ENCODE measurements at regions not wholly inside any gene's neighbourhood (a gene's known extent, or its start where the extent isn't known, plus 50 kb on each side); places are given as distances from the start of the nearest gene placed in this dataset.
"Not testable (repeated sequence)": the region's sequence is repeated elsewhere in the genome, so short reads cannot be mapped to it uniquely, and the experiment has no call there.

DNA sequence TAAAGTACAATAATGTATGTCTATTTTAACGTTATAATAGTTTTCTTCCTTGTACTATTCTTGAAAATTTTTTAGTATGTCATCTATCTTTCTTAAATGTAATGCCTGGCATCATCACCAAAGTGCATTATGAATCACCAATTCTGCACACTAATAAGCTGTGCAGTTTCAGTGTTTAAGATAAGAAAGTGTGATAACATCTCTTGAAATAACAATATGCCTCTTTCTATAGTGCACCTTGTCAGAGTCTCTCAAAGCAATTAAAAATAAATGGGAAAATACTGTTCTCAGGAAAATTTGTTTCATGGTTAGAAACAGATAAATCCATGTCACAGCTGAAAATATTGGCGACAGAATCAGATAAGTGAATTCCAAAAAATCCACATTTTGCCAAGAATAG lies 457.4 kb upstream of the PCDH10 start:
- no peak for DNase-seq

DNA sequence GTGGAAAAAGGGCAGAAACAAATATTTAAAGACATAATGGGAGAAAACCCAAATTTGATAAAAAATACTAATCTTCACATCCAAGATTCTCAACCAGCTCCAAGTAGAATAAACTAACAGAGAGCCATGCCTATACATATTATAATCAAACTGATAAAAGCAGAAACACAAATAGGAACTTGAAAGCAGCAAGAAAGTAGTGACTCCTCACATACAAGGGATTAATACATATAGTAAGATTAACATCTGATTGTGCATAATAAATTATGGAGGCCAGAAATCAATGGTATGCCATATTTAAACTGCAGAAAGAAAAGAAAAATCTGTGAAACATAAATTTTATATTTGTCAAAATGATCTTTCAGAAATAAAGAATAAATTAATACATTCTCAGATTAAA lies 454.3 kb upstream of the PCDH10 start:
- DNase-seq = no peak

DNA sequence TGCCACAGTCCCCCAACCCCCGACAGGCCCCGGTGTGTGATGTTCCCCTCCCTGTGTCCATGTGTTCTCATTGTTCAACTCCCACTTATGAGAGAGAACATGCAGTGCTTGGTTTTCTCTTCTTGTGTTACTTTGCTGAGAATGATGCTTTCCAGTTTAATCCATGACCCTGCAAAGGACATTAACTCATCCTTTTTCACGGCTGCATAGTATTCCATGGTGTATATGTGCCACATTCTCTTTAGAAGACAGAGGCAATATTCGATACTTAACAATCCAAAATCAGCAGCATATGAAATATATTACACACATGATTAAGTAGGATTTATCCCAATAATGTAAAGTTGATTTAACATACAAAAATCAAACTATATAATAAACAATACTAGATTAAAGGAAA lies 451.6 kb upstream of the PCDH10 start:
- not testable (repeated sequence) for DNase-seq

DNA sequence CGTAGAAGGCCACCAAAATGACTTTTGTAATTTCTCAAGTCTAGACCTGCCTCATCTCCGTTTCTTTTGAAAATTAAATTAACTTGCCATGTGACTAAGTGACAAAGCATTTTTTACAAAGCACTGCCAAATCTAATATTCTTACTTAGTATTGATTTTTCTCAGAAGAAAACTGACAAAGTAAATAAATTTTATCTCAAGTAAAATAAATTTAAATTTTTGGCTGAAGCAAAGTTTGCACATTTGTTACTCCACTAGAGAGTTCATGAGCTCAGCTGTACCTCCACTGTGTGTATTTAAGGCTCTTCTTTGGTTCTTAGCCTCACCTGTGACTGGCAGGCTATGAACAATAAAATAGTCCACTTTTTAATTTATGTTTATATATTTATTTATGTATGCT lies 441.1 kb upstream of the PCDH10 start:
- no peak for DNase-seq

DNA sequence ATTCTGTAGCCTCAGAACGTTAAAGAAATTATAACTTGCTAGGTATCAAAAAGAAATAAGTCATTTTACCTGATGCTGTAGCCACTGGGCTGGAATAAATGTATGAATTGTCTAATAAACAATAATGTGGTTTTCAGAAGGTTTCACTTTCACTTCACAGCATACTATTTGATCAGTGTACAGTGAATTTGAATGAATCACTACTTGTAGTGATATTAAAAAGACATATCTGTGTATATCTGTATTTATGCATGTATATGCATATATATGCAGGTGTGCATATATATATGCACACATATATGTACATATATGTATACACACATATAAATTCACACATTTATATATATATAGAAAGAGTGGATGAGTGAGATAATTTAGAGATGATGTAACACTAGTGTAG lies 440.0 kb upstream of the PCDH10 start:
- DNase-seq = no peak

DNA sequence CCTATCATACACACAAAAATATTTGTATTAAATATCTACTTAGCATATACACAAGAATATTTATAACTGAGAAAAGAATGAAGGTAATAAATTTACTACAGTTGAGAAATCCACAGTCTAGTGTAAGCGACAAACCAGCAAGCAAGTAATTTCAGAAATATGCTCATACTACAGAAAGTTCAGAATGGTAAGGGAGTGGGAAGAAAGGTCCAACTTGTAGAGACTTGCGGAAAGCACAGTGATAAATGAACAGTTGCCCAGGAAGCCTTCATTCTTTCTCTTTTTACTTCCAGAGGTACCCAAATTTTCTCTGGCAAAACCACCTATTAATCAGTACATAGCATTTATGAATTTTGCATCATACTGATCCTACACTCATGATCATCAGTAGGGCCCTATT lies 438.1 kb upstream of the PCDH10 start:
- DNase-seq = no peak

DNA sequence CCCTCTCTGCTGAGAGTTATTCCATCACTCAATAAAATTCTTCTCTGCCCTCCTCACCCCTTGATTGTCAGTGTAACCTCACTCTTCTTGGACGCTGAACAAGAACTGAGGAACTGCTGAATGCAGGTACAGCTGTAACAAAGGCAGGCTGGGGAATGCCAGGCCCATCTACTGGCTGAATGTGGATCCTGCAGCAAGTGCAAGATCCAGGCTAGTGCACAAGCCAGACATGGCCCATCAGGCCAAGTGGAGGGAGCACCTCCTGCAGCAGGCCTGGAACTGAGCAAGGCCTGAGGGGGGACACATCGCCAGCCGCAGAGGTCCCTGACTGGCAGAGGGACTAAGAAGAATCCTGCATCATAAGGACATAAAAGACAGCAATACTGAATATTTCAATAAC lies 411.8 kb upstream of the PCDH10 start:
- DNase-seq = no peak

DNA sequence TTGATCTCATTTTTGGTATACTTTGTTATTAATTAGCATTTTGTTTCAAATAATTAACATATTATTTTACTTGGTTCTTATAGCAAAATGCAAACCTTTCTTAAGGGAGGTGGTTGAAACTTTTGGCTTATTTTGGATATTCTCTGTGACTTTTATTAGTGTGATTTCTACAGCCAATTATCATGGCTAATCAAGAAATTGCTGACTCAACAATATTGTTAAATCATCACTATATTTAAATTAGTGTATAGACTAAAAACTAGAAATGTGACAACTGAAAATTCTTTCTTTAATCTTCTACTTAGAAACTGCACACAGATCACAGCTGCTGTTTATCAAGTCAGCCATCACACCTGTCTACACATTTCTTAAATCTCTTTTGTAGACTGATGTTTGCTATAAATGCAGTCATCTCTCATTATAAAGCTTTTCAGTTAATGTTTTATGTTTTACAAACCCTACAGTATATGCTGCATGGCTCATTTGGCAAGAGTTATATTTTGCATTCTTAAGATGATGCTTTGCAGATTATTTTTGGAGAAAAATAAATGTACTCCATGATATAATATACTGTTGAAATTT lies 389.8 kb upstream of the PCDH10 start:
- no peak for DNase-seq

DNA sequence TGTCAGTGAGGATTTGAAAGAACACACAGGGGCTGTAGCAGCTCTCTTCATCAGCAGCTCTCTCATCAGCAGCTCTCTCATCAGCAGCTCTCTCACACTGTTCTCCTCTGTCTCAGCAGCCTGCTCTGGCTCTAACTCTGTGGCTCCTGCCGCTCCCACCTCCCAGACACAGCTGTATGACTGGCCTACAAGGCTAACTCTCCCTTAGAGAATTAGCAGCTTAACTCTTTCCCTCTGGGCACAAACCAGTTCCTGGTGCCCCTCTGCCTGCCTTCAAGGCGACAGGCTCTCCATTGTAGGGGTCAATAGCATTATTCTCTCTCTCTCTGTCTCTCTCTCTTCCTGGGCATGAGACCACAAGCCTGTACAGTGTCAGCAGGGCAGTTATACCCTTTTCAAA lies 385.6 kb upstream of the PCDH10 start:
- DNase-seq = no peak

DNA sequence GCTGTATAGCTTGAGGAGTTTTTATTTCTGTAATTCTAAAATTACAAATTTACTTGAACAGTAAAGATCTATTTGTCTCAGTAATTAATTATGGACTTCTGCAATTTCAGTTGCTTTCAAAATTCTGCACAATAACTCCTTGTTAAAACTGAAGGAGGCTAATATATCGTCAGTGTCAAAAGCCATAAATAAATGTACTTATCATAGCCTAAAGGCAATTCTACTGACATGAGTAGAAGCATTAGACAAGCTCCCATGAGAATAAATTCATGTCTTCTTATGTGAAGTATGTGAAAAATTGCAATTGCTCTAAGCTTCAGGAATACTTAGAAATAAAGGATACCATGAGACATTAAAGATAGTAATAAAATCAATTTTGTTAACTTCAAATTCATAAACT lies 381.2 kb upstream of the PCDH10 start:
- DNase-seq = no peak

DNA sequence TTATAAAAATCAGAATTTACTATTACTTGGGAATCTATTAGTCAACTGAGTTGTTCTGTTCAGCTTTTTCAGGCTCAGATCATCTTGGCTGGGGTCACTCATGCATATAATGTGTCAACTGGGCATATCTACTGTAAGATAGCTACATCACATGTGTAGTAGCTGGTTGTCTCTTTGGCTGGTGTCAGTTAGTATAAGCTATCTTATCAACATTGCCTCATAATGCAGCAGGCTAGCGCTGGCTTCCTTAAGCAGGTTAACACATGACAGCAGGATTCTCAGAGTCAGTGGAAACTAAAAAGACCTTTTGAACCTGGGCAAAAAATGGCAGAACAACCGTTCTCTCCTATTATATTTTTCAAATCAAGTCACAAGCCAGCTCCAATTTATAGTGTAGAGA lies 378.3 kb upstream of the PCDH10 start:
- DNase-seq = no peak

DNA sequence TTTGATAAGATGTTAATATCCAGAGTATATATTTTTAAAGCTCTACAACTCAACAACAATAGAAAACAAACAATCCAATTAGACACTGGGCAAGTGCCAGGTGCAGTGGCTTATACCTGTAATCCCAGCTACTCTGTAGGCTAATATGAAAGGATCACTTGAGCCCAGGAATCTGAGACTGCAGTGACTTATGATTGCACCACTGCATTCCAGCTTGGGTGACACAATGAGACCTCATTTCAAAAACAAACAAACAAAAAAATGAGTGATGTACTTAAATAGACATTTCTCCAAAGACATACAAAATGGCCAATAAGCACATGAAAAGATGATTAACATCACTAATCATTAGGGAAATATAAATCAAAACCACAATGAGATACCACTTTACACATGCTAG lies 356.8 kb upstream of the PCDH10 start:
- DNase-seq = no peak

DNA sequence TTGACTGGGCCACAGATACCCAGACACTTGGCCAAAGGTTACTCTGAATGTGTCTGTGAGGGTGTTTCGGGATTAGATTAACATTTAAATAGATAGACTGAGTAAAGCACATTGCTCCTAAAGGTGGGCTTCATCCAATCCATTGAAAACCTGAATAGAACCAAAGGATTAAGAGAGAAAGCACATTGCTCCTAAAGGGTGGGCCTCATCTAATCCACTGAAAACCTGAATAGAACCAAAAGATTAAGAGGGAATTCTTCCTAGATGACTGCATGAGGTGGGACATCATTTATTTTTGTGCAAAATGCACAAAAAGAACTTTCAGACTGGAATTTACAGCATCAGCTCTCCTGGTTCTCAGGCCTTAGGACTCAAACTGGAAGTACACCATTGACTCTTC lies 351.2 kb upstream of the PCDH10 start:
- no peak for DNase-seq

DNA sequence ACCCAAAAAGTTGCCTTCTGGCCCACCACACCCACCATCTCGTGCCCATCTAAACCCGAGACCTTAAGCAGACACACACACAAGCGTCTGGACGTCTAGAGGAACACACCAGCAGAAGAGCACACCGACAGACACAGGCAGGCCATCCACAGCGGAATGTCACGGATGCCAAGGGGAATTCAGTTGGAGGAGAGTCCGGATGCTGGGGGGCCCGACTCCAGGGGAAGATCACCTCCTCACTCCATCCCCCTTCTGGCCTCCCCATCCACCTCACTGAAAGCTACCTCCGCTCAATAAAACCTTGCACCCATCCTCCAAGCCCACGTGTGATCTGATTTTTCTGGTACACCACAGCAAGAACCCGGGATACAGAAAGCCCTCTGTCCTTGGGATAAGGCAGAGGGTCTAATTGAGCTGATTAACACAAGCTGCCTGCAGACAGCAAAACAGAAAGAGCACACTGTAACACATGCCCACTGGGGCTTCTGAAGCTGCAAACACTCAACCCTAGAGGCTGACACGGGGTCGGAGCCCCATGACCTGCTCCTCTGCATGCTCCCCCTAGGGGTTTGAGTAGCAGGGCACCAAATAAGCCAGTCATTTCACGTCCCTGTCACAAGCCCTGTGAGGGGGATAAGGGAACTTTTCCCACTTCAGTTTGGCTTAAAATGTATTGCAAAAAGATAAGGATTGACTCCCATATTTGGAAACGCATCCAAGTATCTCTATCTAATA lies 339.6 kb upstream of the PCDH10 start:
- no peak for DNase-seq

DNA sequence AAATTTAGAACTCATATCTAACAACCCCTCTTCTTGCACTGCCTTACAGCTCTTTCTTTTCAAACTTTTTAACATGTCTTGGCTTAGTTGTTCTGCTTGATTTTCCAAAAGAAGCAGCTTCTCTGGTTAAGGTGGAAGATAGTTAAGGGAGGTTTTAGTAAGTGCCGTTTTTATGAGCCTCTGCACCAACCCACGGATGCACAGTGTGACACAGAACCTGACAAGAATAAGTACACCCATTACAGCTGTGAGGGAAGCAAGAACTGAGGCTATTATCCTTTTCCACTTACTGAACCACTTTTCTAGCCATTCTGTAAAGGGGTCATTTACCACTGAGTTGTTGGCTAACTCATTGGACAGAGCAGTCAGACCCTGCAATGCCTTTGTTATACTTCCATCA lies 336.0 kb upstream of the PCDH10 start:
- DNase-seq = not testable (repeated sequence)

DNA sequence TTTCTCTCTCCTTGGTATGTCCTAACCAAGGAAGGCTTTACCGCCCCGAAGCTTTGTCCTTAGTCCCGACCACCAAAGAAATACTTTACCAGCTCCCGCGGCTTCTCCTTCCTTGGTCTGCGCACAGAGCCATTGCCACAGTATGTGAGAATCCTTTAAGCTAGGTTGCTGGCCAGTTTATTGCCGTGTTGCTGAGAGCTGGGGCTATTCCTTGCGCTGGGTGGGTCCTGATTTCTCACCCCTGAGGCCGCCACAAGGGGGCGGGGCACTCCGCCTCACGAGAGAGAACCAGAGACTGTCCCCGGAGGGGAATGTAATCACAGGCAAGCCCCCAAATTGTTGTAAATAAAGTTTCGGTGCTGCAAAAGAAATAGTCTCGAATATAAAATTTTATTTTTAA lies 331.0 kb upstream of the PCDH10 start:
- no peak for DNase-seq

DNA sequence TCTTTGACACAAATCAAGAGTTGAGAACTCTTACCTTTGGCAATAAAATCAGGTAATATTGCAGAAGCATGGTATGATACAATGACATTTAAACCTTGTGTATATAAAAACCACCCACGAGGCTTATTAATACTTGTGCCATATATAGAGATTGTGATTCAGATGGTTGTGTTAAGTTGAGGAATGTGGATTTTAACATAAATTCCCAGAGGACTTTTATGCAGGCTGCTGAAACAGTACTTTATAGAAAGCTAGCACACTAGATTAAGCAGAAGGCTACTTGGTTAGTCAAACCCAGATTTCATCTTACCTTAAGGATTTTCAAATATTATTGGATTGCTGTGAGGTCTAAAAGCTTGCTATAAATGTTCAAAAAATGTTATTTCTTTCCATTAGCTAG lies 325.7 kb upstream of the PCDH10 start:
- DNase-seq = no peak

DNA sequence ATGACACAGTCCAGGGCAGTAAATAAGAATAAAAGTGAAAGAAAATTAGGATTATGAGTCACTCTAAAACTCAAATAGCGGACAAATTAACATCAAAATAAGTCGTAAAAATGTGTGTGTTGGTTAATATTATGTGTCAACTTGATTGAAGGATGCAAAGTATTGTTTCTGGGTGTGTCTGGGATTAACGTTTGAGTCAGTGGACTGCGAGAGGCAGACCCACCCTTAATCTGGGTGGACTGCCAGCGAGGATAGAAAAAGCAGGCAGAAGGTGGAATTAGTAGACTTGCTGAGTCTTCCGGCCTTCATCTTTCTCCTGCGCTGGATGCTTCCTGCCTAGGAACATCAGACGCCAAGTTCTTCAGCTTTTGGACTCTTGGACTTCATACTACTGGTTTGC lies 324.3 kb upstream of the PCDH10 start:
- DNase-seq = no peak

DNA sequence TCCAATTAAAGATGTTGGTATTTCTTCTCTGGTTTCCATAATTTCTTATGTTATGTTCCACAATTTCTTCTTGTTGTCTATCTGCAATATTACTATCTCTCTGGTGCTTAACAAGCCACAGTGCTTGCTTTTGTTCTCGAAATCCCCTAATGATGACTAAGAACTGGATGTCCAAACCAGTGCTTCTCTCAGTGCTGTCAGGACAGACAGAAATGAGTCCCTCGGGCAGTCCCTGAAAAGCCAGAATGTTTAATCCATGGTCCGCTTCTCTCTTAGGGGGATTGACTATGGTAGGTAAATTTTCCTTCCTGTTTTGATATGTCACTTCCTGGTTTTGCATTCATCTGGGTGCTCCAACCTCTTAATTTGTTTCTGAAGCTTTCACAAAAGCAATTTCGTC lies 321.6 kb upstream of the PCDH10 start:
- no peak for DNase-seq

DNA sequence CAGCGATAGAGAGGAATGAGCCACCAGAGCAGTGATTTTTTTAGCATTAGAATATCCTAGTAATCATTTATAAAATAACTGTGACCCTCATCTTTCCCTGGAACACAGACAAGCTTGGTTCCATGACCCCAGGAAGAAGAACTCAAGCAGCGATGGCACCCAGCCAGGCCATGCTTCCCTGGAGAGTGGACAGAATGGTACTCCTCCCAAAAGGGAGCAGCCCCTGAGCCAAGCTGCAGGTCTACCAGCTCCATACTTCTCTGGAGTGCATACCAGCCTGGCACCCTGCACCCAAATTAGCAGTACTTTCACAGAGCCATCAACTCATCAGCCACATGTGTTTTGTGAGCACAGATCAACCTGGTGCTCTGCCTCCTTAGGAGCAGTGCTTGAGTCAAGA lies 310.9 kb upstream of the PCDH10 start:
- no peak for DNase-seq

DNA sequence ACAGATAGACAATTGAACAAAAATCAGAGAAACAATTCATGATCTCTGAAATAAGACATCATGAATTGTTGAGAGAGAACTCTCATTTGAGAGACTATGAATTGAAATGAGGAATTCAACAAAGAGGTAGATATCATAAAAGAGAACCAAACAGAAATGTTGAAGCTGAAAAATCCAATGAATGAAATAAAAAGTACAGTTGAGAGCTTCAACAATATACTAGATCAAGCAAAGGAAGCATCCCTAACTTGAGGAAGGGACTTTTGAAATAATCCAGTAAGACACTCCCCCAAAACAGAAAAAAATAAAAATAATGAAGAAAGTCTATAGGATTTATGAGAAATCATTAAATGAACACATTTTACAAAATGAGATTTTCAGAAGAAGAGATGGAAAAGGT lies 310.0 kb upstream of the PCDH10 start:
- no peak for DNase-seq

DNA sequence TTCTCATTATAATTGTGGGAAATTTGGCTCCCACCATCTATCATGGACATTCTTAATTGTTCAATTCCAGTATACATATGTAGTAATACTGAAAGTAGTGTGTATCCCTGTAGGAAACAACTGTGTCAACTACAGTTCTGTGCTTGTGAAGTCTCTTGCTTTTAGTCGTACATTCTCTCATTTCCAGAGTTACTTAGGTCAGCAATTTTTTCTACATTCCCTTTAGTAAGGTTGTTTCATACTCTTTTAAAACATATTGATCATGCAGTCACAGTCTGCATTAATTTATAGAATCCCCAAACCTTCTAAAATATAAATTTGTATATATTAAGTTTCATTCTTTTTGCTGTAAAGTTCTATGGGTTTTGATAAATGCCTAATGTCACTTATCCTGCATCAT lies 289.2 kb upstream of the PCDH10 start:
- DNase-seq = no peak

DNA sequence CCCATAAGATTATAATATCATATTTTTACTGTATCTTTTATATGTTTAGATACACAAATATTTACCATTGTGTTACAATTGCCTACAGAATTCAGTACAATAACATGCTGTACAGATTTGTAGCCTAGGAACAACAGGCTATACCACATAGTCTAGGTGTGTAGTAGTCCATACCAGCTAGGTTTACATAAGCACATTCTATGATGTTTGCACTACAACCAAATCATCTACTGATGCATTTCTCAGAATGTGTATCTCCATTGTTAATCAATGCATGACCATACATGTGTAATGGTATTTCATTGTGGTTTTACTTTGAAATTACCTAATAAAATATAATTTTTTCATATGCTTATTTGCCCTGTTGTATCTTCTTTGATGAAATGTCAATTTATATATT lies 288.1 kb upstream of the PCDH10 start:
- no peak for DNase-seq

DNA sequence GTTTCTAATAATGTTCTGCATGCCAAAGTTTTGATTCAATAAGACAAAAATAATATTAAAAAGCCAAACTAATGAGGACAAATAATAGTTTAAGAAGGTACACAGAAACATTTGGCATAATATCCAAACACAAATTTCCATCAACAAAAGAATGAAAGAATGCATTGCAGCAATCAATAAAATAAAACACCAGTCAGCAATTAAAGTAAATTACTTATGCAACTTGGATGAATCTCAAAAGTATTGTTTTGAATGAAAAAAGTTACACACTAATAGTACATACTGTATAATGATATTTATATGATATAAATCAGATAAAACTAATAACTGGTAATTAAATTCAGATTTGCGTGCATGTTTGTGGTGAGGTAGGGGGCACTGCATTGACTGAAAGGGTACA lies 285.5 kb upstream of the PCDH10 start:
- DNase-seq = no peak

DNA sequence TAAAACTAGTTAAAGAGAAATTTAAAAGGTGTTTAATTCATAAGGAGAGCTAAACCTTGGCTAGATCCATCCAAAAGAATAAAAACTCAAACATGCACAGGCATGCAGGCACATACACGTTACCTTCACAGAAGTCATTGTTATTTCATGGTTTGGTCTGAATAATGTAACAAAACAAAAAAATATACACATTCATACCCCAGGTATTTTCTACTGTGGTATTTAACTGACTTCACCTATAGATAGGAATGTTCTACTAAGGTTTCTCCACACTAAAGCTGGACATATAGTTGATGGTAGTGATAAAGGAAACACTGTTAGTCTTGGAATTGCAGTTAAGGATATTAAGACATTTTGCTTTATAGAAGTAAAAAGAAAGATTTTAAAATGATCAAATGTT lies 283.6 kb upstream of the PCDH10 start:
- DNase-seq = no peak
